Endothelial cell (in vitro differentiated cells): ENCODE measurements at regions not wholly inside any gene's neighbourhood (a gene's known extent, or its start where the extent isn't known, plus 50 kb on each side); places are given as distances from the start of the nearest gene placed in this dataset.

Source experiments
- DNase-seq: peaks from one replicate; pipeline ENCODE4 v3.0.0; 2021; ENCODE audit warnings: low spot score
- H3K27ac Mint-ChIP-seq: one replicate; pipeline ENCODE4 v1.8.0; 2021; ENCODE audit warnings: mixed read lengths, inconsistent platforms; ENCODE audit not compliant: unreplicated experiment
- H3K27me3 Mint-ChIP-seq: one replicate; pipeline ENCODE4 v1.8.0; 2021; ENCODE audit warnings: mild to moderate bottlenecking, moderate library complexity, mixed read lengths, inconsistent platforms; ENCODE audit not compliant: unreplicated experiment
- H3K36me3 Mint-ChIP-seq: one replicate; pipeline ENCODE4 v1.8.0; 2021; ENCODE audit warnings: mild to moderate bottlenecking, low read depth, mixed read lengths, inconsistent platforms; ENCODE audit not compliant: unreplicated experiment
- H3K4me1 Mint-ChIP-seq: one replicate; pipeline ENCODE4 v1.8.0; 2021; ENCODE audit warnings: mild to moderate bottlenecking, mixed read lengths, inconsistent platforms; ENCODE audit not compliant: unreplicated experiment
- H3K4me3 Mint-ChIP-seq: one replicate; pipeline ENCODE4 v1.8.0; 2021; ENCODE audit warnings: mild to moderate bottlenecking, mixed read lengths, inconsistent platforms; ENCODE audit not compliant: unreplicated experiment
- H3K9me3 Mint-ChIP-seq: one replicate; pipeline ENCODE4 v1.8.0; 2021; ENCODE audit warnings: mixed read lengths, inconsistent platforms; ENCODE audit not compliant: unreplicated experiment
- TF ChIP-seq, protein P1 (sequence below): fragments of 200-600 bp; sonication (generic); IDR thresholded peaks from one replicate; pipeline ENCODE4 v1.5.0; 2021; ENCODE audit warnings: antibody characterized with exemption; ENCODE audit not compliant: unreplicated experiment

GRCh38 chr2:182477774-182478173 lies 50.9 kb upstream of the PDE1A start:
- Mint-ChIP-seq H3K27ac (no peak overlapping the region), H3K36me3 (no peaks in the 10 kb centered on the region), H3K9me3 (no peaks in the 10 kb centered on the region), H3K4me3 (no peak overlapping the region), H3K27me3 (no peaks in the 10 kb centered on the region), H3K4me1 (peaks cover 6% of the 10 kb centered on the region)
- no peak for DNase-seq
- TF ChIP-seq, protein P1, sequence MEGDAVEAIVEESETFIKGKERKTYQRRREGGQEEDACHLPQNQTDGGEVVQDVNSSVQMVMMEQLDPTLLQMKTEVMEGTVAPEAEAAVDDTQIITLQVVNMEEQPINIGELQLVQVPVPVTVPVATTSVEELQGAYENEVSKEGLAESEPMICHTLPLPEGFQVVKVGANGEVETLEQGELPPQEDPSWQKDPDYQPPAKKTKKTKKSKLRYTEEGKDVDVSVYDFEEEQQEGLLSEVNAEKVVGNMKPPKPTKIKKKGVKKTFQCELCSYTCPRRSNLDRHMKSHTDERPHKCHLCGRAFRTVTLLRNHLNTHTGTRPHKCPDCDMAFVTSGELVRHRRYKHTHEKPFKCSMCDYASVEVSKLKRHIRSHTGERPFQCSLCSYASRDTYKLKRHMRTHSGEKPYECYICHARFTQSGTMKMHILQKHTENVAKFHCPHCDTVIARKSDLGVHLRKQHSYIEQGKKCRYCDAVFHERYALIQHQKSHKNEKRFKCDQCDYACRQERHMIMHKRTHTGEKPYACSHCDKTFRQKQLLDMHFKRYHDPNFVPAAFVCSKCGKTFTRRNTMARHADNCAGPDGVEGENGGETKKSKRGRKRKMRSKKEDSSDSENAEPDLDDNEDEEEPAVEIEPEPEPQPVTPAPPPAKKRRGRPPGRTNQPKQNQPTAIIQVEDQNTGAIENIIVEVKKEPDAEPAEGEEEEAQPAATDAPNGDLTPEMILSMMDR, result no peak

GRCh38 chr2:182481676-182482075 lies 54.8 kb upstream of the PDE1A start:
- Mint-ChIP-seq H3K27me3 (no peaks in the 10 kb centered on the region), H3K4me3 (no peak overlapping the region), H3K36me3 (no peaks in the 10 kb centered on the region), H3K9me3 (no peaks in the 10 kb centered on the region), H3K27ac (no peak overlapping the region), H3K4me1 (peaks cover 6% of the 10 kb centered on the region)
- TF ChIP-seq, protein P1, result no peak
- DNase-seq, result no peak

DNA sequence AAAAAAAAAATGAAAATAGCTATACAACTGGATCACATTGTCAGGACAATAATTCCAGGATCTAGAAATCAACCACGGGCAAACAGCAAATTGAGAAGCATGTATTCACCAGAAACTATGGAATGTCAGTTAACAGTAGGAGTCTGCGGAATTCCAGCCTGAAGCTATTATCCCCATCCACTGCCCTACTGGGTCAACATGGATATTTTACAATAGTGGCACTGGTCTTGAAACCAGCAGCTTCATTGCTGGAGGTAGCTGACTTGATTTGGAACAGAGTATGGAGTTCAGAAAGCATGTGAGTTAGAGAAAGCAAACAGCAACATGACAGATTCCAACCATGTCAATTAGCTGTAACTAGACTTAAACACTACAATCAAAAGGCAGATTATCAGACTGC lies 55.7 kb upstream of the PDE1A start:
- H3K9me3 Mint-ChIP-seq, result no peaks in the 10 kb centered on the region
- H3K27ac Mint-ChIP-seq, result no peak overlapping the region
- no peak for DNase-seq
- no peaks in the 10 kb centered on the region for H3K27me3 Mint-ChIP-seq
- H3K4me1 Mint-ChIP-seq, result peaks cover 6% of the 10 kb centered on the region
- TF ChIP-seq, protein P1, result no peak
- no peak overlapping the region for H3K4me3 Mint-ChIP-seq
- no peaks in the 10 kb centered on the region for H3K36me3 Mint-ChIP-seq

DNA sequence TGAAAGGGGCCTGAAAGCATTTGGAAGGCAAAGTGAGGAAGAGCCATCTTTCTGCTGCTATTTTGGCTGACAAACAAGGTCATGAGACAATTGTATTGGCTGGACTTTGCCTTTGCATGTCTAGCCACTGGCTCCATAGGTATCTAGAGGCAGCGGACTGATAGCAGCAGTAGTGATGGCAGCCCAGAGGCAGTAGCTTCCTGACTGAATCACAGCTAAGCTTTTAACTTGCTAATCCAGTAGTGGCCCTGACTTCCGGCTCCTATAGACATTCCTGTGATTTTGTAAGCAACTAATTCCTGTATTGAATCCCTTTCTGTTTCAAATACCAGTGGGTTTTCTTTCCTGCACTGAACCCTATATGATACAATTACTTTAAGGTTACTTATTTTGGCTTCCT lies 69.8 kb upstream of the PDE1A start:
- H3K4me3 Mint-ChIP-seq, result no peak overlapping the region
- DNase-seq, result no peak
- H3K27me3 Mint-ChIP-seq, result no peaks in the 10 kb centered on the region
- H3K9me3 Mint-ChIP-seq, result no peaks in the 10 kb centered on the region
- no peaks in the 10 kb centered on the region for H3K36me3 Mint-ChIP-seq
- TF ChIP-seq, protein P1, result no peak
- H3K27ac Mint-ChIP-seq, result no peak overlapping the region
- no peaks in the 10 kb centered on the region for H3K4me1 Mint-ChIP-seq

DNA sequence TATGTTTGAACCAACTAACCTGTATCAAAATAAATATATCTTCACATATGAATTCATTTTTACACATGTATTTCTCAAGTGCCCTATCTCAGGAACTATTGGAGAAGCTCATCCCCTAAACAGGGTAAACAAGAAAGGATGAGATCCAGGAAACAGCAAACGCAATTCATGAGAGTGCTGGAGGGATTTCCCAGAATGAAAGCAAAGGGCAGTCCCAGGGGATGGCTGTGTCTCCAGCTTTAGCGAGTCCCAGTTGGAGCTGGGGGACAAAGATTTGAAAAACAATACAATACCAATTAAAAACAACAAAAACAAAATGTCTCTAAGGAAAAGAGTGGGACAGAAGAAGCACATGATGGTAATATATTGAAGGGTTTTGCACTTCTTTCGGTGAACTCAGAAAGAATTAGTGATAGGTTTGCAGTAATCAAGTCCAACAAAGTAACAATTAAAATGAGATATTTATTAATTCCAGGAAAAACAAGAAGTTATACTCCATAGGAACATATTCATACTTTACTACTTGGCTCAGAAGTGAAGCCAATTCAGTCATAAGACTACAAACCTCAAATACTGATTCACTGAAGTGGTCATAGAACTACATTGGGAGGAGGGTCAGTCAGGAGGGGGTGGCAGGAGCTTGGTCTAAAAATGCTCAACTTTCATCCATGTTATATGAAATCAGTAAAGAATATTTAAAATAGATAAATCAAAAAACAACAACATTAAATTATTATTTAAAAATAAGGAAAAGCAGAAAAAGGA lies 73.1 kb upstream of the PDE1A start:
- TF ChIP-seq, protein P1, result no peak
- Mint-ChIP-seq H3K4me1 (no peaks in the 10 kb centered on the region), H3K27ac (no peak overlapping the region), H3K36me3 (no peaks in the 10 kb centered on the region), H3K27me3 (no peaks in the 10 kb centered on the region), H3K4me3 (no peak overlapping the region), H3K9me3 (no peaks in the 10 kb centered on the region)
- no peak for DNase-seq
